Stimulated activated CD4-positive, alpha-beta T cell treated with anti-CD3 and anti-CD28 coated beads, TNF-alpha, amount 100 ng/mL, for 1 hour (primary cell): ENCODE measurements at regions not wholly inside any gene's neighbourhood (a gene's known extent, or its start where the extent isn't known, plus 50 kb on each side); places are given as distances from the start of the nearest gene placed in this dataset.
"Not testable (repeated sequence)": the region's sequence is repeated elsewhere in the genome, so short reads cannot be mapped to it uniquely, and the experiment has no call there.

Source experiments
- DNase-seq, 3 donors: peaks; one replicate each; pipeline ENCODE4 v3.0.0-alpha.2; 2020; ENCODE audit warnings: low read depth in 3 of 3, low spot score in 1 of 3

DNA sequence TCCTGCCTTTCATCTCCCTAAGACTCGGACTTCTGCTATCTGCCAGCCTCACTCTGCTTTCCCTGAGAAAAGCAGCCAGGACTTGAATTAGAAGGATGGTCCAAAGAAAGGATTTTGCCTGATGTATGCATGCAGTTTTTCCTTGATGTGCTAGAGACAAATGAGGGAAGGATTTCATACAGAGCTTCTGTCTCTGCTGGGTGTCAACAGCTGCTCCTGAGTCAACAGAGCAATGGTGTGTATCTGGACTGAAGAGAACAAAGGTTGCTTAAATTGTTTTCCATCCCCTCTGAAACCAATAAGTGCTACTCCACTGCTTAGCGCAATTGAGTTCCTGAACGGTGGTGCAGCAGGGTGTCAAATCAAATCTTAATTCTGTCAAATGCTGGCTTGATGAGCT lies 680.6 kb upstream of the C16orf82 start:
- DNase-seq: no peak

DNA sequence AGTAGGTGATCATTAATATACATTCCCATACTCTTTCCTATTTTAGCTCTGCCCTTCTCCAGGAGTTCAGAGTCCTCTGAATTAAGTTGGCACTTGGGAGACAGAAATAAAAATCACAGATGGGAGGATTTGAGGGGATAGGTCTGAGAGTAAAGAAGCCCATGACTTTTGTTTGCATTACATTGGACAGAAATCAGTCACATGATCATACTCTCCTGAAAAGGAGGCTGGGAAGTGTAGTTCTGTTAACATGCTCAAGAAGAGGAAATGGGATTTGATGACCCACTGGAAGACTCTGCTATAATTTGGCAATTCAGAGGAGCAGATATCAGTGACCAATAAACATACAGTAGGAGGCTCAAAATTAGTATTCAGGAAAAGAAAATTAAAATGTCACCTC lies 674.9 kb upstream of the C16orf82 start:
- no peak for DNase-seq

DNA sequence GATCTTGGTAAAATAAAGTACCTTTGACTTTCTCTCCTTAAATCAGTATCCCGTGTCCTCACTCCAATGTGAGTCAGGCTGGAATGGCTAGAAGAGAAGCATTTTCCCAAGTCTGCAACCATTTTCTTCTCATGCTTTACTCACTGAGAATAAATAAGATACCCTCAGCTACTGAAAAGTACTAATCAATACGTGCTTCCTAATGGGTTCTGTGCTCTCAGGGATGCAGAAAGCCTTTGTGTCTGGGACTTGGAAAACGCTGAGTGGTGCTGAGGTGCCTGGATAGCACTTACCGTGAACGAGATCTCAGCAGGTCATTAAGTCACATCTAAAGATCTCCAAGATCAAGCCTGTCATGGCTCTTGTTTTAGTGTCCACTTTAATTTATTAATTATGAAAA lies 672.3 kb upstream of the C16orf82 start:
- no peak for DNase-seq

DNA sequence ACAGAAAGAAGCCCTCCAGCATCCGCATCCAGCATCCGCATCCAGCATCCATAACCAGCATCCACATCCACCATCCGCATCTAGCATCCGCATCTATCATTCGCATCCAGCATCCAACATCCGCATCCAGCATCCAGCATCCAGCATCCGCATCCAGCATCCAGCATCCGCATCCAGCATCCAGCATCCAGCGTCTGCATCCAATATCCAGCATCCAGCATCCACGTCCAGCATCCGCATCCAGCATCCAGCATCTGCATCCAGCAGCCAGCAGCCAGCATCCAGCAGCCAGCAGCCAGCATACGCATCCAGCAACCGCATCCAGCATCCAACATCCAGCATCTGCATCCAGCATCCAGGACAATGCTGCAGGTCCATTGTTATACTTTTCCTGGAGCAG lies 671.0 kb upstream of the C16orf82 start:
- DNase-seq: no peak

DNA sequence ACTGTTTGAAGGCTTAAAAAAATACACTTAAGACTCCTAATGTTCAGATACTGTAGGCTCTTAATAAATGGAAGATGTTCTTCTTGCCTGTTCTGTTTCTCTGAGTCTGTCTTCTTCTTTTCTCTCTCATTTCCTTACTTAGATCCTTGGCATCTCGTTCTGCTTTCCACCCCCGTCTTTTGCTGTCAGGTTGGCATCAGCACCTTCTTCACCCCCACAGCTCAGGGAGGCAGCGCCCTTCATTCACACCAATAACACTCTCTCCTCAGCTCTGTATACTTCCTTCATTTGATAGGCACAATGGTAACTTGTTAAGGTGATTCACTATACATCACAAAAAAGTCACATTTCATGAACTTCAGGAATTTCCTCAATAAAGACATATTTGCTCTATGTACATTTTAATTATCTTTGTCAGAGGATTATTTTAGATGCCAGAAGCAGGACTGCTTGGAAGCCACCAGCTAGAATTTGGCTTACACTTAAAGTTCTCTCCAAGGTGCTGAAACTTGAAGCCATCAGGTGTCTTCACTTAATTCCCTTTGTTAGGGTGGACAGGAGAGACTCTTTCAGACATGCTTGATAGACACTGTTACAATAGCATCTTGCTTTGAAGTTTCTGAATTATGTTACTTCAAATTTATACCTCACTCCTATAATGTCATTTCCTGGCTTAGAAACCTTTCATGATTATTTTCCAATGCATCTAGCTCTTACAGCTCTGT lies 670.1 kb upstream of the C16orf82 start:
- no peak for DNase-seq

DNA sequence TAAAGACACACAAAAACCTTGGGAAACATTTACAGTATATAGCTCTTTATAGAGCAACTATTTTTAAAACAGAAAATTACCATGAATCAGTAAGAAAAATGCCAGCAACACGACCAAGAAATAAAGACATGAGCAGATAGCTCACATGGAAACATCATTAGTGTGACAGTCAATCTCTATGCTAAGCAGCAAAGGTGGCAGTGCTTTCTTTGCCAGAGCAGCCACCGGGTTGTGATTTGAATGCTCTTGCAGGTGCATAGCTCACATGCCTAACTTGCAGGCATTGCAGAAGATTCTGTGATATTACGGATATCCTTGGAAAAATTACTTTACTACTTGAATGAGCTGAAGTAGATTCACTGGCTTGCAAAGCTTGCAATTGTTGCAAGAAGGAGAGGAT lies 652.9 kb upstream of the C16orf82 start:
- DNase-seq: no peak

DNA sequence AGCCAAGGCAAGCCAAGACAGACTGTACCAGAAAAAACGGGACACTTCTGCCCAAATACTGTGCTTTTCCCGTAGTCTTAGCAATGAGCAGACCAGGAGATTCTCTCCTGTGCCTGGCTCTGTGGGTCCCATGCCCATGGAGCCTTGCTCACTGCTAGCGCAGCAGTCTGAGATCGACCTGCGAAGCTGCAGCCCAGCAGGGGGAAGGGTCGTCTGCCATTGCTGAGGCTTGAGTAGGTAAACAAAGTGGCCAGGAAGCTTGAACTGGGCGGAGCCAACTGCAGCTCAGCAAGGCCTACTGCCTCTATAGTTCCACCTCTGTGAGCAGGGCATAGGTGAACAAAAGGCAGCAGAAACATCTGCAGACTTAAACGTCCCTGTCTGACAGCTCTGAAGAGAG lies 647.3 kb upstream of the C16orf82 start:
- DNase-seq: not testable (repeated sequence)

DNA sequence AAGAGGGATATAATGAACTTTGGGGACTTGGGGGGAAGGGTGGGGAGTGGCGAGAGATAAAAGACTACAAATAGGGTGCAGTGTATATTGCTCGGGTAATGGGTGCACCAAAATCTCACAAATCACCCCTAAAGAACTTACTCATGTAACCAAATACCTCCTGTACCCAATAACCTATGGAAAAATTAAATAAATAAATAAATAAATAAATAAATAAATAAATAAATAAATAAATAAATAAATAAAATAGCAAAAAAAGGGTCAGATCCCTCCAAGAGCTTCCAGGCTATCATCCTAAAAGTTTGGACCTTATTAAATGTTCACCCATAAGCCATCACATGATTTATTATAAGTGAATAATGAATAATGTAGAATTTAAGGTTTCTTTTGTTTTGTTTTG lies 636.1 kb upstream of the C16orf82 start:
- DNase-seq: no peak

DNA sequence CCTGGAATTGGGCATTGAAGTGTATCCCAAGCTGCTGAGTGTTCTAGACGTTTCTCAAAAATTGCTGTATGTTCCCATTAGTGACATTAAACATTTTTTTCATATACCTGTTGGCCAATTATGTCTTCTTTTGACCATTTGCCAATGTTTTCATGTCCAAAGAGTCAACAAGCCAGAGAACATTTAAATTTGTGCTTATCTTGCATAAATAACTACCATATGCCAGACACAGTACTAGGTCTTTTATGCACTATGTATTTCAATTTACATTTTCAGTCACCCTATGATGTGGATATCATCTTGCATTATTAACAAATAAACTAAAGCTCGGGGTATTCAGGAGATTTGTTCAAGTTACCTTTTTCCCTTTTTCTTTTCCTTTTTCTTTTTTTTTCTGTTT lies 632.9 kb upstream of the C16orf82 start:
- DNase-seq: no peak

DNA sequence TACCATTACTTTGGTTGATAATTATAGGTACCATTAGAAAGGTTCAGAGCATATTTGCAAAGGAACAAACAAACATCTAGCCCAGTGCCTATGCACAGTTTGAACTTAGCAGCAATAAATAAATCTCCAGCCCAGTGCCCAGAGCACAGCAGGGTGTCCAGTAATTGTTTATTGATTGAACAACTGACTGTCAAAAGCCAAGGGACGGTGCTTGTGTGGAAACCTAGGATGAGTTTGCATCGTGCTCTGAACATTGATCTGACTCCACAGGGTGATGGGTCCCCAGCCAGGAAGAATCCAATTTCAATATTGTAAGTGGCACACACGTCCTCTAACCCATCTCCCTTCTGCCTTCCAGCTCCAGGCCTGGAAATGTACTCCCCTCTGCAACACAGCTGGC lies 625.5 kb upstream of the C16orf82 start:
- DNase-seq: no peak

DNA sequence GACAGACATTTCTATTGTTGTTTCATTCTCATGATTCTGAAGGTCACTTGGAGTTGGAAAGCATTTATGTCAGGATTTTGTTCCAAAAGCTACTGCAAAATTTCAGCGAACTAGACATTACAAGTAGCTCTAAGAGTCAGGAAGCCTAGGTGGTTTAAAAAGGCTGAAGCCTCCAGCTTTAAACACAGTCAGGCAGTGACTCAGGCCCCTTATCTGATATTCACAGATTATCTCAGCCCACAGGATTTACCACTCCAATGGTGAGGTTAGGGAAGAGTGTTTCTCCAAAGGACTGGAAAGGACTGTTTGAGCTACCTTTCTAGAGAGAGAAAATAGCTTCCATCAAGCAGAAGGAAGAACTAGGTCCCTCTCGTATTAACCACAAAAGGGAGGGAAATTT lies 624.4 kb upstream of the C16orf82 start:
- DNase-seq: no peak

DNA sequence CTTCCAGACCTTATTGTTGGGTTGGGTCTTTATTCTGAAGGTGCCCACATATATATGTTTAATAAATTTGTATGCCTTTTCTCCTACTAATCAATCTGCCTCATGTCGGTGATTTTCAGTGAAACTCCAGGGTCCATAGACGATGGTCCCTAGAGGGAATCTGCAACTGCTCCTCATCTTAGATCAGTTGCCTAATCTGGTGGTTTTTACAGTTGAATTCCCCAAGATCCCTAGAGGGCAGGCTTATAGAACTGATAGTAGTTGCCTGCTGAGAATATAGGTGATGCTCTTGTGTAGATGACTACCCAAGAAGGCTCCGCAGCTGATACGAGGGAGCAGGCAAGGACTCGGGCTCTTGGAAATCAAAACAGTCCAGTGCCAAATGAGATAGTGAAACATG lies 619.2 kb upstream of the C16orf82 start:
- no peak for DNase-seq

DNA sequence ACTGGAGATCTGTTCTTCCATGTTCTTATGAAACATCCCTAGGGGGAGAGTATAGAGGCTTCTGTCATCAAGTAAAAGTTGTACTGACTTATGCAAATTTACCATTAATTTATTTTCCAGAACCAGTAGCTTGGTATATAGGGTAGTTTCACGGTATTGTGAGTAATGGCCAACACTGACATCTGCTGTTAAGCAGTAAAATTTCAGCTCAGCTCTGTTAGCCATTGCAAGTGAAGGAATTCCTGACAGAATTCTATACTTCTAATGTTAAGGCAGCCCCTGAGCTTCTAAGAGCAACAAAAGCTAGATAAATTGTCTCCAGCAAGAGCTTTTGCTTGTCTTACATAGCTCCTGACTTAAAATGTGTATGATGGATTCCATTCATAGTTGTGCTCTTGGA lies 613.5 kb upstream of the C16orf82 start:
- DNase-seq: no peak

DNA sequence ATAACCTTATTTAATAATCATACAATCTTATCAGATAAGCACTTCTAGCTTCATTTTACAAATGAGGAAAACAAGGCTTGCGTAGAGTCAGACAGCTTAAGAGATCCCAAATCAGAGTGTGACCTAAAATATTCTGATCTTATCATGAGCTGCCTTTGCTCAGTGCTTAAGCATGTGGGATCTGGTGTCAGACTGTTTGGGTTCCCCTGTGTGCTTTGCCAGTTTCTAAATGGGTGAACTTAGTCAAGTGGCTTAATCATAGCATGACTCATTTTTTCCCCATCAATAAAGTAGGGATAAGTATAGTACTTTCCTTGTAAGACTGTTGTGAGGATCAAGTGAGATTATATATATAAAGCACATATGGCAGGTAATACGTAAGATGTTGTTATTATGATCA lies 612.6 kb upstream of the C16orf82 start:
- no peak for DNase-seq

DNA sequence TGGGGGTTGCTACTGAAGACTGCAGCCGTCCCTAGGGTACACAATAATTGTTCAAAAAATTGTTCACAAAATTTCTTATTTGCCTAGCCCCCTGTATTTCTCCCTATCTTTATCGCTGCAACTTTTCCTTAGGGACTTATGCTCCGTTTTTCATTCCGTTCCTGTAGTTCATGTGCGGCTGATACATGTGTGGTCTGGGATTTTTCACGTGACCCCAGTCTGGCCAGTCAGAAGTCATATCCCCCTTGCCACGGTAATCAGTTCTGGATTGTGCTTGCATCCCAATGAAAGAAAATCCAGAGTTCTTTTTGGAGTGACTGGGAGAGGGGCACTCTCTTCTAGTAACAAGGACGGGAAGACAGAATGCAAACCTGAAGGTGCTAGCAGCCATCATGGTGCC lies 610.7 kb upstream of the C16orf82 start:
- no peak for DNase-seq

DNA sequence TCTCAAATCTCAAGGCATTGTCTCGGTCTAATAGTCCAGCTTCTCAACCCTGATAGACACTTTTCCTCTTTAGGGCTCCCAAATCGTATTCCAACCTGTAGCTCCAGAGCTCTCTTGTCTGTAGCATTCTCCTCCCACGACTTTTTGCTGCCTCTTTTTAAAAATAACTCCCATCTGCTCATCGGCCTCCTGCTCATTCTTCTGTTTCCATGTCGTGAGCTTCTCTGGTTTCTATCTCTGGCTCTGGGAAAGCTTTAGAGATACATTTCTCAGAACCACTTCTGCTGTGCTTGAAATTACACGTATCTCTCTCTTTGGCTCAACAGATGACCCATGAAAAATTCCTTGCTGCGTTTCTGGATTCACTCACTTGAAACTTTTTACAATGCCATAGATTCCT lies 609.6 kb upstream of the C16orf82 start:
- DNase-seq: no peak

DNA sequence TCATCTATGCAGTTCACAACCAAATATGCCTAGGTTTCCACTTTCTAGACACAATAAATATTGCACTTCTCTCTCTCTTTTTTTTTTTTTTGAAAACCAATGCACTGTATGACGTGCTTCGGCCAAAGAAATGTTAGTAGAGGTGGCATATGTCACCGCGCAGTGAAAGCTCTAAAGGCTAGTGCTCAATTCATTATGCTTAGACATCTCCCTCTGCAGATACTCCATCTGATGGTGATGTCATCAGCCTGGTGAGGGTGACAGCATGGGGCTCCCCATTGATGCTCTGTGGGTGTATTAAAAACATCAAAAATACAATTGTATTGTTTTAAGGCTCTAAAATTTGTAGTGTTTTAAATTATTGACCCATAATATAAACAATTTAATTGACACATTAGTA lies 608.8 kb upstream of the C16orf82 start:
- DNase-seq: no peak

DNA sequence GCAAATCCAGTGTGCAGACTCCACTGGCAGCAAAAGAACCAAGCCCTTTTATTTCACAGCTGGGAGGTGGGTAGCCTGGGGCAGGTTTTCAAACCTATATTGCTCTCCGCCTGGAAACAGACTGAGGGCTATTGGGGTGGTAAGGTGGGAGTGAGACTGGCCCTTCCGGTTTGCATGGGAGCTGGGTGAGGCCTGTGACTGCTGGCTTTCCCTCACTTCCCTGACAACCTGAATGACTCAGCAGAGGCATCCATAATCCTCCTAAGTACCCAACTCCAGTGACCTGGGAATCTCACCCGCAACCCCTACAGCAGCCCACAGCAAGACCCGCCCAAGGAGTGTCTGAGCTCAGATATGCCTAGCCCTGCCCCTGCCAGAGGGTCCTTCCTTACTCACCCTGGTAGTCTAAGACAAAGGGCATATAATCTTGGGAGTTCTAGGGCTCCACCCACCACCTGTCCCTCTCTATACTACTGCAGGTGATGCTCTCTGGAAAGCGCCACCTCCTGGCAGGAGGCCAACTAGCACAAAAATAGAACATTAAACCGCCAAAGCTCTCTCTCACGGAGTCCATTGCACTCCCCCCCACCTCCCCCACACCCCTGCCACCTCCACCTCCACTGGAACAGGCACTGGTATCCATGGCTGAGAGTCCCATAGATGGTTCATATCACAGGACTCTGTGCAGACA lies 602.0 kb upstream of the C16orf82 start:
- DNase-seq: no peak

DNA sequence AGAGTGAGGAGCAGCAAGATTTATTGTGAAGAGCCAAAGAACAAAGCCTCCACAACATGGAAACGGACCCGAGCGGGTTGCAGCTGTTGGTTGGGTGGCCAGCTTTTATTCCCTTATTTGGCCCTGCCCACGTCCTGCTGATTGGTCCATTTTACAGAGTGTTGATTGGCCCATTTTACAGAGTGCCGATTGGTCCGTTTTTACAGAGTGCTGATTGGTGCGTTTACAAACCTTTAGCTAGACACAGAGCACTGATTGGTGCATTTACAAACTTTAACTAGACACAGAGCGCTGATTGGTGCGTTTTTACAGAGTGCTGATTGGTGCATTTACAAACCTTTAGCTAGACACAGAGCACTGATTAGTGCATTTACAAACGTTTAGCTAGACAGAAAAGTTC lies 592.3 kb upstream of the C16orf82 start:
- DNase-seq: not testable (repeated sequence)

DNA sequence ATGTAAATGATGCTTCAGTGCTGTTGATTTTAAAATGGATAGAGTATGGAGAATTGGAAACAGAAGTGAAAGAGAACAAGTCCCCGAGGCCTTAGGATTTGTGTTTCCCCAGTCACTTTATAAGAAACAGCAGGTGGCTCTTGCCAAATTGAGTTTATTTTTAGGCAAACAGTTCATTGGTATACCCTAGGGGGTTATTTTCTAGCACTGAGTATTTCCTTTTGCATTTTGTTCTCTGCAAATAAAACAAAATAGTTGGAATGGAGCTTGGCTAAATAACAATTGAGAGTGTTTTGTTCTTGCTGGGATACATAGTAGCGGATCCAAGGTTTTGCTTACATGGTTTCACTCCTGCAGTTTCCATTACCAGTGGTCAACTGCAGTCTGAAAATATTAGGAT lies 591.1 kb upstream of the C16orf82 start:
- DNase-seq: no peak

DNA sequence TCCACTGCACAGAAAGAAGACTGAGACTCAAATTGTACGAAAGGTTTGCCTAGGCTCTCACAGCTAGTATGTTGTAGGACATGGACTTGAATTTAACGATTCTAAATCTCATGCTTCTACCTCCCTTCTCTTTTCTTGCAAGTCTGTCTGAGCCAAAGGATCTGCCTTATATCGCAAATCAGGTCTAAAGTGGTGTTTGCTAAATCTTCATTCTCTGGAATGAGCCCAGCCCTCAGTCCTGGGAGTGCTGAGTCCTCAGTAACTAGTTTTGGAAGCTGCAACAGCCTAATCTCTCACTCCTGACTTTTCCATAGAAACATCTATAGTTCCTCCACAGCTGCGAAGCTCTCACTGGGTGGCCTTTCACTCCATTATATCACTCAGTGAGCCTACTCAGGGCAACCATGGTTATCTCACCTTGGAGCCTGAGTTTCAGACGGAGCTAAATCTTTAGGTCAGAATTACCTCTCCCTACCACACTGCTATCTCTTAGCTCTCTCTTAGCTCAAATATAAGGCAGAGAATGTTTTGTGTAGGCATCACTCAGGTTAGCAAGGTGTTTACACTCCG lies 575.5 kb upstream of the C16orf82 start:
- DNase-seq: no peak

DNA sequence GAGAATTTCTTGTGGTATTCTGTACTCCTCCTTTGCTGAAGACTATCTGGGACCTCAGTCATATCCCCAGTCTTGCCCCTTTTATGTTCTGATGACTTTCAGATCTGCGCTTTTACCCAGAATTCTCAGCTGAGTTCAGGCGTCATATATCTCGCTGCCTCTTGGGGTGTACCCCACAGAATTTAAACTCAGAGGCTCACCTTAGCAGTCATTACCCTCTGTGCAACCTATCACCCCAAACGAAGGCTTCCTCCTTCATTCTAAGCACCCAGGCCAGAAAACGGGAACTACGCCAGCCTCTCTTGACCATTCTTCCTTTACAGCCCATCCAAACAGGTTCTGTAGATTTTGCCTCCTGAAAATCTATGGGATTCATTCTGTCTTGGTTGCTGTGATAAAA lies 574.8 kb upstream of the C16orf82 start:
- no peak for DNase-seq

DNA sequence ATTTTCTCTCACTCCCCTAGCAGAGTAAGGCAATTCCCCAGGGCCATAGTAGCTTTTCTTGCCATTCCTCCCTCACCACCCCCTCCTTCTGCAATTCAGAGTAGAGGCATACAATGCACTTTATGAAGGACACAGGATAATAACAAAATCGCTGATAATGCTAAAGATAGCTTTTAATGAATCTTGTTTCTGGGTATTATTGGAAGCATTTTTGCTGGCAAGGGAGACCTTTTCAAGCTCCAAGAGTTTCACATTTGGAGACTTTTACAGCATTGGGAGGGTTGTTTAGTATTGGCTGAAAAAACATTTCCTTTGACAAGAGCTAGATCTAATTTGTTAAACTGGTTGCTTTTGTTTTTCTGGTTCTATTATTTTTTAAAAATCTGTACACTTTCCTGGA lies 573.0 kb upstream of the C16orf82 start:
- no peak for DNase-seq
